ENCODE measurements at regions not wholly inside any gene's neighbourhood (a gene's known extent, or its start where the extent isn't known, plus 50 kb on each side); places are given as distances from the start of the nearest gene placed in this dataset.

DNA sequence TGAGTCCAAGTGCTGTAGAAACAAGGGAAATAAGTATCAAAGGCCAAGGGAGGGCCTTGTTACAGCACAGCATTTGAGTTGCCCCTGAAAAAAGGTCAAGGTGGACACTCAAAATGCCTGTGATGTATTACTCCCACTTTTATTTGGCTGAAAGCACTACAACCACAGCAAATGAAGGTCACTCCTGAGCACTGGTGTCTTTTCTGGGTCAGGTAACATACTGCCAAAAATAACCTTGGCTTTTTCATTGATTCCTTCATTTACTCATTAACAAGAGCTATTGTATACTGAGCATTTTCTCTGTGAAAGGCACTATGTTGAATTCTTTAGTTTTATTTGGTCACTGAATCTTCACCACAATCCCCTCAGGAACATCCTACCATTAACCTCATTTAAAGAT lies 590.3 kb downstream of the BCL11A start:
- no peaks in the 10 kb centered on the region for H4K20me1 ChIP-seq (ENCODE audit: insufficient read depth, low read length)
- H3K9ac ChIP-seq (ENCODE audit: low read depth, low read length), result no peak overlapping the region
- no peaks in the 10 kb centered on the region for H3K79me2 ChIP-seq (ENCODE audit: insufficient read depth, low read length)
- H2AFZ ChIP-seq (ENCODE audit: low read depth, low read length), result no peak overlapping the region
- no peak overlapping the region for H3K27ac ChIP-seq (ENCODE audit: low read length)
- ATAC-seq (ENCODE audit: insufficient read depth, low read depth) (no peak), DNase-seq (no peak)
- H3K9me3 ChIP-seq (ENCODE audit: insufficient read depth, low read length, severe bottlenecking), result no peaks in the 10 kb centered on the region
- no peaks in the 10 kb centered on the region for H3K27me3 ChIP-seq (ENCODE audit: insufficient read depth, low read length, poor library complexity)
- H3K4me1 ChIP-seq (ENCODE audit: insufficient read depth, low read length), result peaks cover 5% of the 10 kb centered on the region; the same call in 1 of the 2 replicates
- H3K4me2 ChIP-seq (ENCODE audit: insufficient read depth, low read length), result no peak overlapping the region
- no peak for TF ChIP-seq EZH2 (IDR thresholded peaks at IDR 0.05; ENCODE audit: borderline replicate concordance, low read depth, low read length, severe bottlenecking)
- no peak for TF ChIP-seq CTCF (IDR thresholded peaks at IDR 0.05; ENCODE audit: borderline replicate concordance, extremely low read depth, low read length, poor library complexity, severe bottlenecking)
- H3K4me3 ChIP-seq (ENCODE audit: low read depth in 1 of 2, low read length in 2 of 2), result no peak overlapping the region
- no peaks in the 10 kb centered on the region for H3K36me3 ChIP-seq (ENCODE audit: insufficient read depth, low read length)

- Histone ChIP-seq H3K27me3 (ENCODE audit: insufficient read depth, low read length, poor library complexity) (no peaks in the 10 kb centered on the region), H4K20me1 (ENCODE audit: insufficient read depth, low read length) (no peaks in the 10 kb centered on the region), H3K4me1 (ENCODE audit: insufficient read depth, low read length) (peaks cover 5% of the 10 kb centered on the region; the same call in 1 of the 2 replicates), H3K4me3 (ENCODE audit: low read depth in 1 of 2, low read length in 2 of 2) (no peak overlapping the region), H2AFZ (ENCODE audit: low read depth, low read length) (no peak overlapping the region), H3K4me2 (ENCODE audit: insufficient read depth, low read length) (no peak overlapping the region), H3K9me3 (ENCODE audit: insufficient read depth, low read length, severe bottlenecking) (no peaks in the 10 kb centered on the region), H3K79me2 (ENCODE audit: insufficient read depth, low read length) (no peaks in the 10 kb centered on the region), H3K9ac (ENCODE audit: low read depth, low read length) (no peak overlapping the region), H3K36me3 (ENCODE audit: insufficient read depth, low read length) (no peaks in the 10 kb centered on the region), H3K27ac (ENCODE audit: low read length) (no peak overlapping the region)
- DNase-seq, result no peak
- TF ChIP-seq CTCF (IDR thresholded peaks at IDR 0.05; ENCODE audit: borderline replicate concordance, extremely low read depth, low read length, poor library complexity, severe bottlenecking), result no peak
- no peak for ATAC-seq (ENCODE audit: insufficient read depth, low read depth)
These were observed 591.7 kb downstream of the BCL11A start for GRCh38 chr2:59961746-59962145.

- no peak overlapping the region for H2AFZ ChIP-seq (ENCODE audit: low read depth, low read length)
- no peak overlapping the region for H3K4me3 ChIP-seq (ENCODE audit: low read depth in 1 of 2, low read length in 2 of 2)
- no peaks in the 10 kb centered on the region for H3K27me3 ChIP-seq (ENCODE audit: insufficient read depth, low read length, poor library complexity)
- H3K9me3 ChIP-seq (ENCODE audit: insufficient read depth, low read length, severe bottlenecking), result no peaks in the 10 kb centered on the region
- no peaks in the 10 kb centered on the region for H3K79me2 ChIP-seq (ENCODE audit: insufficient read depth, low read length)
- ATAC-seq (ENCODE audit: insufficient read depth, low read depth) (no peak), DNase-seq (no peak)
- H4K20me1 ChIP-seq (ENCODE audit: insufficient read depth, low read length), result no peaks in the 10 kb centered on the region
- H3K9ac ChIP-seq (ENCODE audit: low read depth, low read length), result no peak overlapping the region
- TF ChIP-seq EZH2 (IDR thresholded peaks at IDR 0.05; ENCODE audit: borderline replicate concordance, low read depth, low read length, severe bottlenecking), result no peak
- no peak for TF ChIP-seq CTCF (IDR thresholded peaks at IDR 0.05; ENCODE audit: borderline replicate concordance, extremely low read depth, low read length, poor library complexity, severe bottlenecking)
- peaks cover 5% of the 10 kb centered on the region; the same call in 1 of the 2 replicates for H3K4me1 ChIP-seq (ENCODE audit: insufficient read depth, low read length)
- H3K27ac ChIP-seq (ENCODE audit: low read length), result no peak overlapping the region
- no peak overlapping the region for H3K4me2 ChIP-seq (ENCODE audit: insufficient read depth, low read length)
- no peaks in the 10 kb centered on the region for H3K36me3 ChIP-seq (ENCODE audit: insufficient read depth, low read length)
These were observed 593.5 kb downstream of the BCL11A start for GRCh38 chr2:59959944-59960343.

- Histone ChIP-seq H3K36me3 (ENCODE audit: insufficient read depth, low read length) (no peaks in the 10 kb centered on the region), H3K4me1 (ENCODE audit: insufficient read depth, low read length) (peaks cover 5% of the 10 kb centered on the region; the same call in 1 of the 2 replicates), H3K9ac (ENCODE audit: low read depth, low read length) (no peak overlapping the region), H3K9me3 (ENCODE audit: insufficient read depth, low read length, severe bottlenecking) (no peaks in the 10 kb centered on the region), H4K20me1 (ENCODE audit: insufficient read depth, low read length) (no peaks in the 10 kb centered on the region), H3K4me2 (ENCODE audit: insufficient read depth, low read length) (no peak overlapping the region), H3K4me3 (ENCODE audit: low read depth in 1 of 2, low read length in 2 of 2) (no peak overlapping the region), H2AFZ (ENCODE audit: low read depth, low read length) (no peak overlapping the region), H3K79me2 (ENCODE audit: insufficient read depth, low read length) (no peaks in the 10 kb centered on the region), H3K27ac (ENCODE audit: low read length) (no peak overlapping the region), H3K27me3 (ENCODE audit: insufficient read depth, low read length, poor library complexity) (no peaks in the 10 kb centered on the region)
- ATAC-seq (ENCODE audit: insufficient read depth, low read depth) (no peak), DNase-seq (no peak)
- TF ChIP-seq CTCF (IDR thresholded peaks at IDR 0.05; ENCODE audit: borderline replicate concordance, extremely low read depth, low read length, poor library complexity, severe bottlenecking) (no peak), EZH2 (IDR thresholded peaks at IDR 0.05; ENCODE audit: borderline replicate concordance, low read depth, low read length, severe bottlenecking) (no peak)
These were observed 596.0 kb downstream of the BCL11A start for GRCh38 chr2:59957504-59957903.
